C4-2B (cell line): ENCODE measurements at regions not wholly inside any gene's neighbourhood (a gene's known extent, or its start where the extent isn't known, plus 50 kb on each side); places are given as distances from the start of the nearest gene placed in this dataset.

Experiments used
- H3K27ac ChIP-seq: fragments of 450-650 bp; 2 replicates; pipeline ENCODE4 v1.5.1; 2017
- CTCF ChIP-seq: fragments of 450-650 bp; conservative IDR thresholded peaks from 2 replicates; pipeline ENCODE4 v1.5.1; 2017; ENCODE audit warnings: mild to moderate bottlenecking
- ZFX ChIP-seq: fragments of 450-650 bp; IDR thresholded peaks from 2 replicates; pipeline ENCODE4 v1.6.1; 2017

GRCh38 chr2:173451941-173452340 lies 97.3 kb downstream of the CDCA7 start:
- no peak overlapping the region for H3K27ac ChIP-seq
- TF ChIP-seq ZFX (no peak), CTCF (no peak)

GRCh38 chr2:173452416-173452815 lies 97.7 kb downstream of the CDCA7 start:
- no peak for TF ChIP-seq CTCF
- no peak for TF ChIP-seq ZFX
- no peak overlapping the region for H3K27ac ChIP-seq

GRCh38 chr2:173456960-173457359 lies 102.3 kb downstream of the CDCA7 start:
- TF ChIP-seq ZFX: no peak
- no peak overlapping the region for H3K27ac ChIP-seq

- no peak for TF ChIP-seq ZFX
- TF ChIP-seq CTCF: no peak
- no peak overlapping the region for H3K27ac ChIP-seq
Measured at GRCh38 chr2:173457366-173457765, 102.7 kb downstream of the CDCA7 start.

GRCh38 chr2:173458991-173459780 lies 104.5 kb downstream of the CDCA7 start:
- TF ChIP-seq ZFX (no peak), CTCF (no peak)
- no peak overlapping the region for H3K27ac ChIP-seq

- TF ChIP-seq CTCF: no peak
- TF ChIP-seq ZFX: no peak
- no peak overlapping the region for H3K27ac ChIP-seq
Measured at GRCh38 chr2:173462892-173463840, 108.5 kb downstream of the CDCA7 start.

- no peak for TF ChIP-seq ZFX
- TF ChIP-seq CTCF: no peak
- H3K27ac ChIP-seq: no peak overlapping the region
Measured at GRCh38 chr2:173463846-173464245, 109.2 kb downstream of the CDCA7 start.
